ENCODE measurements at regions not wholly inside any gene's neighbourhood (a gene's known extent, or its start where the extent isn't known, plus 50 kb on each side); places are given as distances from the start of the nearest gene placed in this dataset.
"Not testable (repeated sequence)": the region's sequence is repeated elsewhere in the genome, so short reads cannot be mapped to it uniquely, and the experiment has no call there.

DNA sequence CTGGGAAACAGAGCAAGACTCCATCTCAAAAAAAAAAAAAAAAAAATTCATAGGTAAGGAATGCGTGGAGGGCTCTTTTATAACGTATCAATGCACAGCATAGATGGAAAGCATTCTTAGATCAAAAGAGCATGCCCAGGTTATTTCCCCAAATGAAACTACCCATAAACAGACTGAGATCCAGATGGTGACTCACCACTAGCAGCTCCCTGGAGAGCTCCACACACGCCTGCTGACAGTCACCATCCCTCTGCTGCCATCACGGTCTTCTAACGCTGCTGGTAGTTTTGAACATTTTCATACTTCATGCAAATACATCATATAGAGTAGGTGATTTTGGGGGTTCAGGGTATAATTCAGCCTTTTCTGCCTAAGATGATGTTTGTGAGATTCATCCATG, 136.9 kb downstream of the ASMT start:
- Histone ChIP-seq H3K4me3 (no peak overlapping the region), H3K27ac (no peak overlapping the region), H3K9me3 (peaks cover 0 to 34% (median 23%) of the 10 kb centered on the region in 8 donors), H3K27me3 (replicated peaks in 1 of 7) (no peaks in the 10 kb centered on the region), H3K36me3 (no peaks in the 10 kb centered on the region), H3K4me1 (no peaks in the 10 kb centered on the region)
- intact Hi-C loops (cut with DNase I; ENCODE audit: low total_unique reads) = no loop called here
- DNase-seq = no peak
- no peak for TF ChIP-seq POLR2A (IDR thresholded peaks at IDR 0.05)
- TF ChIP-seq POLR2AphosphoS5 (IDR thresholded peaks at IDR 0.05) = no peak
- TF ChIP-seq, protein P1, sequence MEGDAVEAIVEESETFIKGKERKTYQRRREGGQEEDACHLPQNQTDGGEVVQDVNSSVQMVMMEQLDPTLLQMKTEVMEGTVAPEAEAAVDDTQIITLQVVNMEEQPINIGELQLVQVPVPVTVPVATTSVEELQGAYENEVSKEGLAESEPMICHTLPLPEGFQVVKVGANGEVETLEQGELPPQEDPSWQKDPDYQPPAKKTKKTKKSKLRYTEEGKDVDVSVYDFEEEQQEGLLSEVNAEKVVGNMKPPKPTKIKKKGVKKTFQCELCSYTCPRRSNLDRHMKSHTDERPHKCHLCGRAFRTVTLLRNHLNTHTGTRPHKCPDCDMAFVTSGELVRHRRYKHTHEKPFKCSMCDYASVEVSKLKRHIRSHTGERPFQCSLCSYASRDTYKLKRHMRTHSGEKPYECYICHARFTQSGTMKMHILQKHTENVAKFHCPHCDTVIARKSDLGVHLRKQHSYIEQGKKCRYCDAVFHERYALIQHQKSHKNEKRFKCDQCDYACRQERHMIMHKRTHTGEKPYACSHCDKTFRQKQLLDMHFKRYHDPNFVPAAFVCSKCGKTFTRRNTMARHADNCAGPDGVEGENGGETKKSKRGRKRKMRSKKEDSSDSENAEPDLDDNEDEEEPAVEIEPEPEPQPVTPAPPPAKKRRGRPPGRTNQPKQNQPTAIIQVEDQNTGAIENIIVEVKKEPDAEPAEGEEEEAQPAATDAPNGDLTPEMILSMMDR (IDR thresholded peaks at IDR 0.05 in 8 of 11, conservative IDR thresholded peaks at IDR 0.05 in 3 of 11) = no peak
- WGBS, 5 donors = 66 to 86% (median 81%) methylated on average over 5 of the region's 5 CpGs

DNA sequence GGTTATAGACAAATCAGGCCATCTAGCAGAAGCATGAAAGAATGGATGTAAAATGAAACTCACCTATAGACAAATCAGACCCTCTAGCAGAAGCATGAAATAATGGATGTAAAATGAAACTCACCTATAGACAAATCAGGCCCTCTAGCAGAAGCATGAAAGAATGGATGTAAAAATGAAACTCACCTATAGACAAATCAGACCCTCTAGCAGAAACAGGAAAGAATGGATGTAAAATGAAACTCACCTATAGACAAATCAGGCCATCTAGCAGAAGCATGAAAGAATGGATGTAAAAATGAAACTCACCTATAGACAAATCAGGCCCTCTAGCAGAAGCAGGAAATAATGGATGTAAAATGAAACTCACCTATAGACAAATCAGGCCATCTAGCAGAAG, 137.9 kb downstream of the ASMT start:
- H3K36me3 ChIP-seq; H3K27ac ChIP-seq; H3K4me3 ChIP-seq; H3K27me3 ChIP-seq (replicated peaks in 1 of 7); intact Hi-C loops (cut with DNase I; ENCODE audit: low total_unique reads); H3K4me1 ChIP-seq; DNase-seq: not testable (repeated sequence)
- H3K9me3 ChIP-seq = peaks cover 0 to 44% (median 31%) of the 10 kb centered on the region in 8 donors

DNA sequence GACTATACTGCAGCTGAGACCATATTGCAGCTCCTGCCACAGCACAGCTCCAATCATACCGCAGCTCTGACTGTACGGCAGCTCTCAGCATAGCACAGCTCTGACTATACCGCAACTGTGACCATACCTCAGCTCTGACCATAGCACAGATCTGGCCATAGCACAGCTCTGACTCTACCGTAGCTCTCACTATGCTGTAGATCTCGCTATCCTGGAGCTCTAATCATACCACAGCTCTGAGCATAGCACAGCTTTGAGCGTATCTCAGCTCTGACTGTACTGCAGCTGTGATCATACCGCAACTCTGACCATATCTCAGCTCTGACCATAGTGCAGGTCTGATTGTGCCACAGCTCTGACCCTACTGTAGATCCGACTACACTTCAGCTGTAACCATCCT, 139.2 kb downstream of the ASMT start:
- H3K27ac ChIP-seq = no peak overlapping the region
- H3K9me3 ChIP-seq = peaks cover 0 to 46% (median 34%) of the 10 kb centered on the region in 8 donors
- no peaks in the 10 kb centered on the region for H3K27me3 ChIP-seq (replicated peaks in 1 of 7)
- WGBS, 5 donors = 85 to 95% (median 89%) methylated on average over 8 of the region's 8 CpGs
- no peak for DNase-seq
- H3K4me3 ChIP-seq = no peak overlapping the region
- H3K36me3 ChIP-seq = no peaks in the 10 kb centered on the region
- TF ChIP-seq POLR2AphosphoS5 (IDR thresholded peaks at IDR 0.05) (no peak), POLR2A (IDR thresholded peaks at IDR 0.05) (no peak)
- no peaks in the 10 kb centered on the region for H3K4me1 ChIP-seq
- intact Hi-C loops (cut with DNase I; ENCODE audit: low total_unique reads) = no loop called here

DNA sequence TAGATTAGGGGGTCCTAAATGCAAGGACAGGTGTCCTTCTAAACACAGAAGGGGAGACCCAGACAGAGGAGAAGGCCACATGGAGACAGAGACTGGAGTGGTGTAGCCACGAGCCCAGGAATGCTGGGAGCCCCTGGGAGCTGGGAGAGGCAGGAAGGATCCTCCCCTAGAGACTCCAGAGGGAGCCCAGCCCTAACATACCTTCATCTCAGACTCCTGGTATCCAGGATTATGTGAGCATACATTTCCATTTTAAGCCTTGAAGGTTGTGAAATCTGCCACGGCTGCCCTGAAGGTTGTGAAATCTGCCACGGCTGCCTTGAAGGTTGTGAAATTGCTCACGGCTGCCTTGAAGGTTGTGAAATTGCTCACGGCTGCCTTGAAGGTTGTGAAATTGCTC, 148.4 kb downstream of the ASMT start:
- TF ChIP-seq POLR2A (IDR thresholded peaks at IDR 0.05) (no peak), POLR2AphosphoS5 (IDR thresholded peaks at IDR 0.05) (no peak)
- TF ChIP-seq, protein P1 (IDR thresholded peaks at IDR 0.05 in 8 of 11, conservative IDR thresholded peaks at IDR 0.05 in 3 of 11) = no peak
- H3K4me3 ChIP-seq = no peak overlapping the region
- no peaks in the 10 kb centered on the region for H3K4me1 ChIP-seq
- H3K9me3 ChIP-seq = peaks cover 0 to 82% (median 38%) of the 10 kb centered on the region in 8 donors
- 44 to 75% (median 48%) methylated on average over 1 to 5 of the region's 5 CpGs for WGBS, 5 donors
- DNase-seq = no peak
- H3K27me3 ChIP-seq (replicated peaks in 1 of 7) = no peaks in the 10 kb centered on the region
- intact Hi-C loops (cut with DNase I; ENCODE audit: low total_unique reads) = no loop called here
- no peaks in the 10 kb centered on the region for H3K36me3 ChIP-seq
- H3K27ac ChIP-seq = no peak overlapping the region

DNA sequence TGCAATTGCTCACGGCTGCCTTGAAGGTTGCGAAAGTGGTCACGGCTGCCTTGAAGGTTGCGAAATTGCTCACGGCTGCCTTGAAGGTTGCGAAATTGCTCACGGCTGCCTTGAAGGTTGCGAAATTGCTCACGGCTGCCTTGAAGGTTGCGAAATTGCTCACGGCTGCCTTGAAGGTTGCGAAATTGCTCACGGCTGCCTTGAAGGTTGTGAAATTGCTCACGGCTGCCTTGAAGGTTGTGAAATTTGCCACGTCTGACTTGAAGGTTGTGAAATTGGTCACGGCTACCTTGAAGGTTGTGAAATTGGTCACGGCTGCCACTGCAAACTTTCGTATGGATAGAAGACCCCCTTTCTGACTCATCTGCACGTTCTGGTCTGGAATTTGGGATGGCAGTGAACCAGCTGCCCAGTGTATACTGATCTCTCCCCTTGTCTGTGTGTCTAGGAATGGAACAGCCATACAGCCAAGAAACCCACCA, 150.1 kb downstream of the ASMT start:
- H3K4me3 ChIP-seq; intact Hi-C loops (cut with DNase I; ENCODE audit: low total_unique reads); H3K27ac ChIP-seq; H3K36me3 ChIP-seq; DNase-seq; H3K4me1 ChIP-seq; H3K27me3 ChIP-seq (replicated peaks in 1 of 7): not testable (repeated sequence)
- peaks cover 0 to 82% (median 42%) of the 10 kb centered on the region in 8 donors for H3K9me3 ChIP-seq
- 31 to 55% (median 49%) methylated on average over 4 to 18 of the region's 19 CpGs for WGBS, 5 donors

DNA sequence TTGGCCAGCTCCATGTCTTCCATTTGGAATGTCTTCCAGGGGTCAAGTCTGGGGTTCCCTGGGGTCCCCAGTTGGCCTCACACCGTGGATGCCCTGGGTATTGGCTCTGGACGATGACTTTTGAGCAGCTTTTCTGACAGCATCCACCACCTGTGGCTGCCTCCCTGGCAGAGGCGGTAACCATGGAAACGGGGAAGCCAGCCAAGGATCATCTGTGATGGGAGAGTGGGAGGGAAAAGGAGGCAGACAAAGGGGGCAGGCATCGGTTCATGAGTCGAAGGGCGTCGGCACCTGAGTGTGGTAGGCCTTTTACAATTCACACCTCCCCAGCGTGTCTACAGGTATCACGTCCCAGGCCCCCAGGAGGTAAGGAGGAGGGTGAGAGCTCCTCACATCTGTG, 152.2 kb downstream of the ASMT start:
- Histone ChIP-seq H3K9me3 (peaks cover 0 to 82% (median 38%) of the 10 kb centered on the region in 8 donors), H3K36me3 (no peaks in the 10 kb centered on the region), H3K27me3 (replicated peaks in 1 of 7) (no peaks in the 10 kb centered on the region), H3K4me1 (no peaks in the 10 kb centered on the region), H3K27ac (no peak overlapping the region), H3K4me3 (no peak overlapping the region)
- DNase-seq = no peak
- intact Hi-C loops (cut with DNase I; ENCODE audit: low total_unique reads) = no loop called here
- WGBS, 5 donors = 64 to 84% (median 72%) methylated on average over 10 of the region's 10 CpGs
- TF ChIP-seq POLR2A (IDR thresholded peaks at IDR 0.05) = no peak
- TF ChIP-seq, protein P1 (IDR thresholded peaks at IDR 0.05 in 8 of 11, conservative IDR thresholded peaks at IDR 0.05 in 3 of 11) = no peak
- TF ChIP-seq POLR2AphosphoS5 (IDR thresholded peaks at IDR 0.05) = no peak

All from spleen (tissue), 11 donors.